Trophoblast cell (in vitro differentiated cells and primary cell): ENCODE measurements at regions not wholly inside any gene's neighbourhood (a gene's known extent, or its start where the extent isn't known, plus 50 kb on each side); places are given as distances from the start of the nearest gene placed in this dataset.

ENCODE experiments used
- DNase-seq, 2 donors: peaks; one replicate each; pipeline ENCODE4 v3.0.0-alpha.2; 2016
- H2AFZ ChIP-seq: 2 replicates; pipeline ENCODE4 v1.6.1; 2013; ENCODE audit warnings: low read length, moderate library complexity, mild to moderate bottlenecking; ENCODE audit not compliant: insufficient read depth, poor library complexity
- H2AK5ac ChIP-seq: 2 replicates; pipeline ENCODE4 v1.6.1; 2013; ENCODE audit warnings: mild to moderate bottlenecking, low read length
- H2BK120ac ChIP-seq: 2 replicates; pipeline ENCODE4 v1.6.1; 2013; ENCODE audit warnings: low read length, mild to moderate bottlenecking, moderate library complexity; ENCODE audit not compliant: insufficient read depth, poor library complexity
- H2BK12ac ChIP-seq: 2 replicates; pipeline ENCODE4 v1.6.1; 2013; ENCODE audit warnings: mild to moderate bottlenecking, low read length, moderate library complexity
- H2BK5ac ChIP-seq: 2 replicates; pipeline ENCODE4 v1.6.1; 2013; ENCODE audit warnings: low read length, low read depth, moderate library complexity, mild to moderate bottlenecking; ENCODE audit not compliant: poor library complexity
- H3K14ac ChIP-seq: 2 replicates; pipeline ENCODE4 v1.6.1; 2013; ENCODE audit warnings: mild to moderate bottlenecking, low read length
- H3K18ac ChIP-seq: 2 replicates; pipeline ENCODE4 v1.6.1; 2013; ENCODE audit warnings: mild to moderate bottlenecking, low read length
- H3K23ac ChIP-seq: 2 replicates; pipeline ENCODE4 v1.6.1; 2013; ENCODE audit warnings: low read length
- H3K27ac ChIP-seq: 2 replicates; pipeline ENCODE4 v1.5.1; 2013; ENCODE audit warnings: low read depth, mild to moderate bottlenecking, inconsistent platforms, low read length, moderate library complexity
- H3K27me3 ChIP-seq: 2 replicates; pipeline ENCODE4 v1.6.1; 2013; ENCODE audit warnings: inconsistent platforms, mild to moderate bottlenecking, low read length, moderate library complexity; ENCODE audit not compliant: insufficient read depth
- H3K36me3 ChIP-seq, 2 experiments: 1 replicate in 1 of 2; 2 replicates in 1 of 2; pipeline ENCODE4 v1.6.1; 2013; ENCODE audit warnings: low read length in 2 of 2, mild to moderate bottlenecking in 2 of 2, moderate library complexity in 1 of 2; ENCODE audit not compliant: insufficient read depth in 2 of 2, control insufficient read depth in 1 of 2
- H3K4ac ChIP-seq: 2 replicates; pipeline ENCODE4 v1.6.1; 2013; ENCODE audit warnings: low read depth, mild to moderate bottlenecking, low read length, moderate library complexity
- H3K4me1 ChIP-seq, 2 experiments: 1 replicate in 1 of 2; 2 replicates in 1 of 2; pipeline ENCODE4 v1.6.1; 2013; ENCODE audit warnings: low read length in 2 of 2, mild to moderate bottlenecking in 2 of 2, moderate library complexity in 1 of 2; ENCODE audit not compliant: insufficient read depth in 2 of 2, control insufficient read depth in 1 of 2
- H3K4me2 ChIP-seq: 2 replicates; pipeline ENCODE4 v1.6.1; 2013; ENCODE audit warnings: inconsistent platforms, mild to moderate bottlenecking, low read length, moderate library complexity
- H3K4me3 ChIP-seq: 2 replicates; pipeline ENCODE4 v1.5.1; 2013; ENCODE audit warnings: mild to moderate bottlenecking, low read depth, low read length, inconsistent platforms
- H3K79me1 ChIP-seq: one replicate; pipeline ENCODE4 v1.6.1; 2013; ENCODE audit warnings: low read length
- H3K79me2 ChIP-seq: 2 replicates; pipeline ENCODE4 v1.6.1; 2013; ENCODE audit warnings: low read length, mild to moderate bottlenecking; ENCODE audit not compliant: control insufficient read depth, insufficient read depth, poor library complexity
- H3K9ac ChIP-seq: 2 replicates; pipeline ENCODE4 v1.6.1; 2013; ENCODE audit warnings: mild to moderate bottlenecking, low read length
- H3K9me3 ChIP-seq: 2 replicates; pipeline ENCODE4 v1.6.1; 2013; ENCODE audit warnings: low read depth, mild to moderate bottlenecking, control low read depth, inconsistent platforms, low read length; ENCODE audit not compliant: insufficient read depth
- H4K12ac ChIP-seq: 2 replicates; pipeline ENCODE4 v1.6.1; 2013; ENCODE audit warnings: low read depth, mild to moderate bottlenecking, low read length, moderate library complexity
- H4K8ac ChIP-seq: 2 replicates; pipeline ENCODE4 v1.6.1; 2013; ENCODE audit warnings: low read depth, mild to moderate bottlenecking, low read length, moderate library complexity
- H4K91ac ChIP-seq: one replicate; pipeline ENCODE4 v1.6.1; 2013; ENCODE audit warnings: low read depth, mild to moderate bottlenecking, low read length, moderate library complexity
- WGBS: extraction: QIAGEN DNeasy Blood & Tissue Kit; methylation state at CpG from one replicate; pipeline ENCODE4 v1.1.7; 2013; ENCODE audit warnings: missing lambda C conversion rate; ENCODE audit not compliant: insufficient read length, insufficient coverage; ENCODE audit errors: extremely low coverage; 5-methylcytosine and 5-hydroxymethylcytosine counted together

- Histone ChIP-seq H3K79me2 (no peaks in the 10 kb centered on the region), H3K4ac (no peak overlapping the region)
- WGBS = no CpG with 5 or more reads among the region's 13 CpGs
These were observed 49.8 kb upstream of the TESK1 start for GRCh38 chr9:35555246-35555701.

More at GRCh38 chr9:35555246-35555701, 49.8 kb upstream of the TESK1 start:
- Histone ChIP-seq H2AFZ (no peak overlapping the region), H3K4me1 (peaks cover 0 to 2% of the 10 kb centered on the region in 2 experiments), H3K4me2 (no peak overlapping the region), H4K91ac (no peak overlapping the region), H4K8ac (no peak overlapping the region), H3K27ac (no peak overlapping the region), H3K18ac (no peak overlapping the region), H4K12ac (no peak overlapping the region), H3K23ac (no peak overlapping the region), H3K79me1 (no peaks in the 10 kb centered on the region), H3K27me3 (no peaks in the 10 kb centered on the region), H3K14ac (no peak overlapping the region), H3K9me3 (peaks cover 3% of the 10 kb centered on the region), H2BK5ac (no peak overlapping the region), H3K4me3 (no peak overlapping the region), H2BK120ac (no peak overlapping the region), H2AK5ac (no peak overlapping the region), H3K9ac (no peak overlapping the region), H3K36me3 (peaks cover 38 to 47% of the 10 kb centered on the region in 2 experiments), H2BK12ac (no peak overlapping the region)
- no peak for DNase-seq
